GM04504 (cell line): ENCODE measurements at regions not wholly inside any gene's neighbourhood (a gene's known extent, or its start where the extent isn't known, plus 50 kb on each side); places are given as distances from the start of the nearest gene placed in this dataset.
"Not testable (repeated sequence)": the region's sequence is repeated elsewhere in the genome, so short reads cannot be mapped to it uniquely, and the experiment has no call there.

Experiments
- DNase-seq: peaks from one replicate; pipeline ENCODE4 v3.0.0-alpha.2; 2012; ENCODE audit warnings: low read depth

DNA sequence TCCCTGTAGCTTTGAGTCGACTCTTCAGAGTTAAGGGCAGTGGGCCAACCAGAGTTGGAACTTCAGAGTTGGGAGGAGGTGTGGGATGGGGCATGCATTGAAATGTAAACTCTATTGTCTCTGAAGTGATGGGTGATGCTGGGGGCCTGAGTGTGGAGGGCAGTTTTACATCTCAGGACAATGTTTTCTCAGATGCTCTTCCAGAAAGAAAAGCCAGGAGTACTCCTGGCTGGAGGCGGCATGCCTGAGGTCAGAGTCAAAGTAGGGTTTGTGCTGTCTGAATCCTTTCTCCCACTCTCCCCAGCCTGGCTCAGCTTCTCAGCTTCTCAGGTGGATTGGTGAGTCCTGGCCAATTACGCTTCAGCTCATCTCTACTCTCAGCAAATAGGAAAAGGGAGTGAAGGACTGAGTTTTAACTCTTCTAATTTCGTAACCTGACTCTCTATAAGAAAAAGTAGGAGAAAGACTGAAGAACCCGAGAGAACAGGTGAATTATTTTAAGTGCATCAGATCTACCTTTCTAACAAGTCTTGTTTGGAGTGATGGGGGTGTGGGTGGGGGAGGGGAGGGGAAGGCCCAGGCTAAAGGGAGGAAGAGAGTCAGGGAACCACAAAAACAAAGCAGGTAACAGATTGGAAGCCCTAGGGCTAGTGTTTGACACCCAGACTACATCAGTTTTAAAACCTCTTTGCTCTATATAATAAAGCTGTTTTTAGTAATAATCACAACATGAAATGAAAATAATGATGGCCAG lies 107.5 kb upstream of the PELI1 start:
- no peak for DNase-seq

DNA sequence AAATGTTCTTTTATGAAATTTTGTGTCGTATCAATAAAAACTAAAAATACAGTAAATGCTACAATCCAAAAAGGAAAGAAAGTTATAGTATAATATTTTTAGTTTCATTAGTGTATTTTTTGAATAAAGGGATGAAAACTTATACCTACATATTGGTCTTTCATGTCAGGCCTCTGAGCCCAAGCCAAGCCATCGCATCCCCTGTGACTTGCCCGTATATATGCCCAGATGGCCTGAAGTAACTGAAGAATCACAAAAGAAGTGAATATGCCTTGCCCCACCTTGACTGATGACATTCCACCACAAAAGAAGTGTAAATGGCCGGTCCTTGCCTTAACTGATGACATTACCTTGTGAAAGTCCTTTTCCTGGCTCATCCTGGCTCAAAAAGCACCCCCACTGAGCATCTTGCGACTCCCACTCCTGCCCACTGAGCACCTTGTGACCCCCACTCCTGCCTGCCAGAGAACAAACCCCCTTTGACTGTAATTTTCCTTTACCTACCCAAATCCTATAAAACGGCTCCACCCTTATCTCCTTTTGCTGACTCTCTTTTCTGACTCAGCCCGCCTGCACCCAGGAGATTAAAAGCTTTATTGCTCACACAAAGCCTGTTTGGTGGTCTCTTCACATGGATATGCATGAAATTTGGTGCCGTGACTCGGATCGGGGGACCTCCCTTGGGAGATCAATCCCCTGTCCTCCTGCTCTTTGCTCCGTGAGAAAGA lies 108.2 kb upstream of the PELI1 start:
- not testable (repeated sequence) for DNase-seq

DNA sequence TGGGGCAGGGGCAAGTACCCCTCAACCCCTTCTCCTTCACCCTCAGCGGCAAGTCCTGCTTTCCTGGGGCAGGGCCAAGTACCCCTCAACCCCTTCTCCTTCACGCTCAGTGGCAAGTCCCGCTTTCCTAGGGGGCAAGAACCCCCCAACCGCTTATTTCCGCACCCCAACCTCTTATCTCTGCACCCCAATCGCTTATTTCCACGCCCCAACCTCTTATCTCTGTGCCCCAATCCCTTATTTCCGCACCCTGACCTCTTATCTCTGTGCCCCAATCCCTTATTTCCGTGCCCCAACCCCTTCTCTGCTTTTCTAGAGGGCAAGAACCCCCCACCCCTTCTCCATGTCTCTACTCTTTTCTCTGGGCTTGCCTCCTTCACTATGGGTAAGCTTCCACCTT lies 109.2 kb upstream of the PELI1 start:
- DNase-seq = not testable (repeated sequence)

DNA sequence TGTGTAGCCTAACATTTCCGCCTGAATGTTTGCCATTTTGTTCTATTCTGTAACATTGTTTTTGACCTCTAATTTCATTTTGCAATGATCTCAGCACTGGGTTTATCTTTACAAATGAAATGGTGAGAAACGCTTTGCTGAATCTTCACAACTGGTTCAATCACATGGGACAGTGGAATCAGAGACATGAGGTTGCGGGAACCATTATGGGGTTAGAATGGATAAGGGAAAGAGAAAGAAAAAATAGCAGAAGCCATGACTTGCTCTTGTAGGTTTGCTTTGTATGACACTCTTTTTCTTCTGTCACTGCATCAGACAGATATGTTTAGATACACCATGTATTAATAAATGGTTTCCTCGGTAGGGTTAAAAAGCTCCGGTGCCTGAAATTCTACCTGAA lies 114.3 kb upstream of the PELI1 start:
- no peak for DNase-seq

DNA sequence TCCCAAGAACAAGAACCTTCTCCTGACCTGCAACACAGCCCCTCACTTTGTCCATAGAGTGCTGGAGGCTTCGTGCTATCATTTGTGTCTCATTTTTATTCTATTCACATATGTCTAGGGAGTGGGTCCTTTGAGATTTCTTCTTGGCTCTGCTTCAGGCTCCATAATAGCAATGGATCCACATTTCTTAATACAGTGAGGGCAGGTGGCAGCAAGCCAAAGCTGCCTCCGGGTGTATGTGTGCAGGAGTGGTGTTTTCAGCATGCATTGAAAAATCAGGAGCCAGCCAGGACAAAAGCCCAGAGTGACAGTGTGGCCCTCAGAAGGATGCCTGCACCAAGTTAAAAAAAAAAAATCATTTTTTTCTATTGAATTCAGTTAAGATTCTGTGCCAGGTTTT lies 115.1 kb upstream of the PELI1 start:
- DNase-seq = no peak

DNA sequence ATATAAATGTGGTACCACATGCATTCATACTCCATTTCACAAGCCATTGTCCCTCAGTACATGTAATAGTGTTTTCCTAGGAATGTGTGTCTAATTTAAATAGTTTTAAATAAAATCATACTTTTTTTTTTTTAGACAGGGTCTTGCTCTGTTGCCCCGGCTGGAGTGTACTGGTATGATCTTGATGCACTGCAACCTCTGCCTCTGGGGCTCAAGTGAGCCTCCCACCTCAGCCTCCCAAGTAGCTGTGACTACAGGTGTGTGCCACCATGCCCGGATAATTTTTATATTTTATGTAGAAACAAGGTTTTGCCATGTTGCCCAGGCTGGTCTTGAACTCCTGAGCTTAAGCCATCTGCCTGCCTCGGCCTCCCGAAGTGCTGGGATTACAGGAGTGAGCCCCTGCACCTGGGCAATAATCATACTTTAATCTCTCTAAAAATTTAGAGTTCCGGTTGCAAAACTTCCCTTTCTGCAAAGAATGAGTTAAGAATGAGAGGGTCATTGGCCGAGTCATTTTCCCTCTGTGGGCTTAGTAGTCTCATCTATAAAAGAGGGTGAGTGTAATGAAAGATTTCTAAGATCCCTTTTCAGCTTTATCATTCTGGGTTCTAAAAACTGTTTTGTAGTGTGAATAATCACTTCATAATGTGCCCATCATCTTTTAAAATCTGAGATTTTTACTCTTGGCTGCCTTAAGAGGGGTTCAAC lies 116.0 kb upstream of the PELI1 start:
- no peak for DNase-seq

DNA sequence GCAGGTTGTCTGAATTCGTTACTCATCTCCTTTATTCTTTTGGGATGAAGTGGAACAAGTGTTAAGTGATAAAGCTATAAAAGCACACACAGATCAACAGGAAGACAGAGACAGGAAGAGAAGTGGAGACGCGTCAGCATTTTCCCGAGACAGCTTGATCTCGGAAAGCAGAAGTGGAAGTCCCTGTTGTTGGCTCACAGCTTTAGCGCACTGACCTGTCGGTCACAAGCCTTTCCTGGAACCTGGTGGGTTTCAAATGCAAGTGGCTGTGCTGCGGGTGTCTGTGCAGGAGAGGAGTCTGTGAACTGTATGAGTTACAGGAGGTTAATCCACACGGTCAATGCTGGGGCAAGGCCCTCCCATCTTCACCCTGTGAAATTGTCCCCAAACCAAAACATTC lies 116.6 kb upstream of the PELI1 start:
- no peak for DNase-seq

DNA sequence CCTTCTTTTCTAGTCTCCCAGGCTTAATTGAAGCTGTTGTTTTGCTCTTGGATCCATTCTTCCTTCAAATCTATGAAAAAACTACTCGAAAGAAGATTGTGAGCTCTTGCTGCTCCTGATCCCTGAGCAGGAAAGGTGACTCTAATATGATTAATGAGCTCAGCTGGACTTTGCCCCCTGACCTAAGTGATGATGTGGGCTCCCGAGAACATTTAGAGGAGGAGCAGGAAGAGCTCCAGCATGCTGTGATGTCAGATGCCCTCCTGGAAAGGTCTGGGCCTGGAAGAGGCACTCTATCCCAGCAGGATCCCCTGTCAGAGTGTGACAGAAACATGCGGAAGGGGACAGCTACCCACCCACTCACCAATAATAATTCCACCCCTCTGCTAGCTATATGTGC lies 117.9 kb upstream of the PELI1 start:
- DNase-seq = no peak

DNA sequence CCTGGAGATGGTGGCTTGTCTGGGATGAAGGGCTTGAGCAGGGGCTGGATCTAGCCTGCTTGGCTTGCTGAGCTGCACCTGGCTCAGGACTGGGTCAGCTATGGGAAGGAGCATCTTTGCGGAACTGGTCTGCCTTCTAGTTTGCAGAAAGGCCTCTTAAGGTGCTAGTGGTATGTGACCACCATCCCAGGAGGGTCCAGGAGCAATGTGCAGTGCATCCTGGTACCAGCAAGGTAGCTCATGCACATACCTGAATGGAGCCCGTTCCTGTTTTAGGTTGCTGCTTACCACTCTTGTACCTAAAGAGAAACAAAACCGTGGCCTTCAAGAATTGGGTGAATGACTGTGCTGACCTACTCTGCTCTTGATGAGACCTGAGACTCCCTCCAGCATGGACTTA lies 118.6 kb upstream of the PELI1 start:
- DNase-seq = no peak

DNA sequence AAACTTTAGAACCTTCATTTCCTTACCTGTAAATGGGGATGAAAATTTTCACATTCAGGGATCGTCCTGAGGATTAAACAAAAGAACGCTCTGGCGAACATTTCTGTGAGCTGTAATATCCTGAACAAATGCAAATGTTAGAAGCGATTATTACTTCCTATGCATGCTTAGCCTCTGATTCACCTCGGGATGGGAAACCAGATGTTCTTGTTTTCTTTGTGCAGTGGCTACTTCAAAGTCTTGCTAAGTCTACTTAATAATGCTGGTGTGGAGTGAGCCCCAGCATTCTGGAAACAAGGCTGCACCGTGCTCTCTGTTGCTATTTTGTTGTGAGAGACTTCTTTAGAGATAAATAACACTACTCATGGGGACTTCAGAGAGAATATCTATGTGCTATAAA lies 119.1 kb upstream of the PELI1 start:
- DNase-seq = peak; percentile 62

DNA sequence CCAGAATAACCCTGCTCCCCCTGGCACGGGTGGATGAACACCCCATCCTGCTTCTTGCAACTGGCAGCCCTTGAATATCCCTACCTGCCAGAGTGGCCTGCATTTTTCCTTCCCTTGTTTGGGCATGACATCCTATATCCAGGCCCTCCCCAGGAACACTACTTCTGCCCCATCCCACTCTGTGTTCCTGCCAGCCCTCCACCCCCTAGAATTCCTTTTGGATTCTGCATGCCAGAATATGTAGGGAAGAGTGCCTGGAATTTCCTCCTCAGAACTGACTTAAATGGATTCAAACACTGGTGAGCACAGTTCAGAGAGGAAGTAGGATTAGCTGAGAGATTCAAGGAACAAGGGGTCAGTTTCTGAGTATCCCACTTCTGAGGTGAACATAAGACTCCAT lies 123.5 kb upstream of the PELI1 start:
- no peak for DNase-seq

DNA sequence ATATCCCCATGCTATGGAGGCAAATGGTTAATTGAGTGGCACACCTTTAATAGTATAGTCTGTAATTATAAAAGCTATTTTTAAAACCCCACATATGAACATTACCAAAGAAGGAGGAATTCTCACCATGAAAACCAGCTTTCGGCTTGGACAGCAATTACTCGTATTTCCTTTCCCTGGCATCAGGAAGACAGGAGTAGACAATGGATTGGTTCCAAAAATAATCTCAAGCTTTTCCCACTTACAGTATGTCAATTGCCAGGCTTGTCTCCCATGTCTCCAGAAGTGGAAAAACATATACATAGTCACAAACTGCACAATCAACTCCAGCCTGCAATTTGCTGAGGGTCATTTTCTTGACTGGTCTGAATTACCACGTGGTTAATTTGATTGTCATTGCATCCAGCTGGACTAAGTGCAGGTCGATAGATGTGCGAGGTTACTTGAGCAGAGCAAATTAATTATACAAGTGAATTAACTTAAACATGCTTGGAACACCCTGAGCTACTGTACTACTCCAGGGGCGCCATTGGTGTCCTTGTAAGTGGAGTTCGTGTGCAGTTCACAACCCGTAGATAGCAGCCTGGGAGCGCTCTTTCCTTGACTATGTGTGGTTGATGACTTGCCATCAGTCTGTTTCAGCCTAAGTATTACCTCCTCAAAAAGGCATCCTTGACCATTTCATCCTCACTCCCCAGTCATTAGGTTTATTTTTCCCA lies 124.3 kb upstream of the PELI1 start:
- DNase-seq = no peak

DNA sequence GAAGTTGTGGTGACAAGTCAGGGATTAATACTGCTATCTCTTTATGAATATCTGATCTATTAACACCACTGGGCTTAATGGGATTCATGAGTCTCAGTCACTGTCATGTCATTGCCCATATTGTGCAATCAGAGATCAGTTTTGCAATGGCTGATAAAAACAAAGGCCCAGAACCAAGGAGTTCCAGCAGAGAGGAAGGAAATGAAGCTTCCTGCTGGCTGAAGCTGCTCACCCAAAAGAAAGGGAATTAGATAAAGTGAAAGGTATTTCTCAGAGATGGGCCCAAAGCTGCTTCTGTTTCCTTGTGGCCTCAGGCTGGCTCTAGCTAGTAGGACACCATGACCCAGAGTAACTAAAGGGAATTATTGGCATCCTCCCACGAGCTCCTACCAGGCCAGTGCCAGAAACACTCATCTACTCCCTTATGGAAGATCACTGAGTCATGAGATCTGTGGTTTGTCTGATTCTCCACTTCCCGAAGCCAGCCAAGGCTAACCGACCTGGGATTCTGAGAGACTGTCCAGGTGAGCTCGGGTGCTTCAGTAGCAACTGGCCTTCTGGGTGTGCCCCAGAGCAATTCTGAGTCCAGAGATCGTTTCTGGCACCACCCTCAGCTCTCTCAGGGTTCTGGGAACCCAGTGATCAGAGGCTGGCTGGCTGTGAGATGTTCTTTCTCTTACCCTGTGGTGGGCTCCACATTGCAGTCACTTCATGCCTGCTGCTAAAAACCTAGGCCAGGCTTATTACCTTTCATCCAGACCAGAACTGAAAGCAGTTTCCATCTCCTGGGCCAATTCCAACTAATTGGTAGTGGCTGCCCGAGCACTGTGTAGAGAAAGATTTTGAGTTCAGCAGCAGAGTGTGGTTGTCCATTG lies 129.5 kb upstream of the PELI1 start:
- DNase-seq = peak; percentile 83

DNA sequence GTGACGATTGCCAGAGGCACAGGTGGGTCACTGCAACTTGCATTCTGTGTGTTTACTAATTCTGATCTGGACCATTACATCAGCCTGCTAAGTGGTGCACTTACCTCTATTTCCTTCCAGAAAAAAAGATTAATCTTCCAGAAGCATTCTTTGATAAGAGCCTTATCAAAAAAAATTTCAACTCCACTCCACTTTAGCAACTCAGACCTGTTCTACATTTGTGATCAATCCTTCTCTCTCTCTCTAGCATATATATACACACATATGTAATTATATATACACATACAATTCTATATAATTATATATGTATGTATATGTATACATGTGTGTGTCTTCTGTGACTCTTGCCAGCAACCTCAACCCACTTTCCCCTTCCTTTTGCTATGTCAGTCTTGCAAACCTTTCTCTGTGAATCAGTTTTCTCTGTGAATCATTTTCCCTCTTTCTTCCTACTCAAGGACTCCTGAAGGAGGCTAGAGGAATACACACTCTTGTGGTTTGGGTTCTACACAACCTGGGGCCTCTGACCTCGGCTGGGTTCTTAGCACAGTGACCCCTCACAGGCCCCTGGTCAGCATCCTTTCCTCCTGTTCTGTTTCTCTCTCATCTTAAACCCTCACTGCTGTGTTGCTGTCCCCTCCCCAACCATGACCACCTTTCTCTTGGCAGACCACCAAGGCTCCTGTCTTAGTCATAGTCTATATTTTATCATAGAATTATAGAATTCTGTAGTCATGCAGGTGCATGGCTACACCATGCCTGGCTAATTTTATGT lies 130.4 kb upstream of the PELI1 start:
- DNase-seq = no peak

DNA sequence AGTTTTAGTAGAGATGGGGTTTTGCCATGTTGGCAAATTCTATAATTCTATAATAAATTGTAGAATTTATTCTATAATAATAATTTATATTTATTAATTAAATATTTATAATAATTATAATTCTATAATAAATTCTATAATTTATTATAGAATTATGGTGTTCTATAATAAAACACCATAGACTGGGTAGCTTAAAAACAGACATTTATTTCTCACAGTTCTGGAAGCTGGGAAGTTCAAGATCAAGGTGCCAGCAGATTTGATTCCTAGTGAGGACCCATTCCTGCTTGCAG lies 130.9 kb upstream of the PELI1 start:
- no peak for DNase-seq

DNA sequence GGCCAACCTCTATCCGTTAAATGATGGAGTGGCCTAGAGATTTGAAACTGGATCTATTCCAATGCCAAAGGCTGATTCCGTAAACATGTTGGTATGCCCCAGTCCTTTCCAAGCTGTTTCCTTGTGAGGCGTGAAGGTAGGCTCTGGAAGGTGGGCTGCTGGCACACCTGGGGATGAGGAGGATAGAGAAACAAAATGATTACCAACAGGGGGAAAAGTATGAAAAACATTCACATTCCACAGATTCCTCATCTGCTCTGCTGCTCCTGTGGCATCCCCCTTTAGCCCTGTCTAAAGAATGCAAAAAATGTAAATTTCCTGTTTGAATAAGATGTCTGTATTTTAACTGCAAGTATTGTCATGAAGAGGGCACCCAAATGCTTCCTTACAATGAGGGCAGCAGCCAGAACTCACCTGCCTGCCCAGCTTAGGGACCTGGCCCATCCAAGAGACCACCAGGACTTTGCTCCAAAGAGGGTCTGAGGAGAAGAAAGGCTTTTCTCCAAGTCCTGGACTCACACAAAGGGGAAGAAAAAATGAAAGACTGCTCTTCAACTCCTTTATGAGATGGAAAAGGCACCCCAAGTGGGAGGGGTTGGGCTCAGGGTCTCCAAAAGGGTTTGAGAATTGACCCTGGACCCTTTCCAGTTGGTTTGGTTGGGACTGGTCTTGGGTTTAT lies 132.3 kb upstream of the PELI1 start:
- DNase-seq = no peak

DNA sequence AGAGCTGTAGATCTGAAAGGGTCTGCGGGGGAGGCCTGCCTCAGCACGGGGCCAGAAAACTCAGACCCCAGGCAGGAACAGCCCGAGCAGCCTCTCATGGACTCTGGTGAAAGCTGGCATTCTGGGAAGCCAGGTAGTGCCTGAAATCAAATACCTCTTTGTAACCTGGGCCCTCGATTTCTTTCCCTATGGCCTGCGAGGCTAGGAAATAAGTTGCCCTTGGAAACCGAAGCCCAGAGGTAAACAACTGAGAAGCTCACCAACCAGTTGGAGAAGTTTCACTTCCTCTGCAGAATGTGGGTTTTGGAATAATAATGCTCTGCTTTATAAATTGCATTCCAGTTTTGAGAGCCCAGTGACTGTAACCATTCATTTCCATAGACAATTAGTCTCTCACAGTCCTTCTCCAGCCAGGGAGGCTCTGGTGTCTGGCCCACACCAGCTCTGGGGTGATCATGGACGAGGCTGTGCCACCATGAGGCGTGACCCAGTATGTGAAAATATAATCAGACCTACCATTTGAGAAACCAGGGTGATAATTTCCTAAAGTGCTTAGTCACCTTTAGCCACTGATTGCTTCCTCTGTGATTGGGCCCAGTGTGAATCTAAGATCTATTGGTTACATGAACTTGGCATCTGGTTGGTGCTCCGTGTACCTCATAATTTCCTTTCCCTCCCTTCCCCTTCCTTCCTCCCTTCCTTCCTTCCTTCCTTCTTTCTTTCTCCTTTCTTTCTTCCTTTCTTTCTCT lies 133.1 kb upstream of the PELI1 start:
- DNase-seq = no peak

DNA sequence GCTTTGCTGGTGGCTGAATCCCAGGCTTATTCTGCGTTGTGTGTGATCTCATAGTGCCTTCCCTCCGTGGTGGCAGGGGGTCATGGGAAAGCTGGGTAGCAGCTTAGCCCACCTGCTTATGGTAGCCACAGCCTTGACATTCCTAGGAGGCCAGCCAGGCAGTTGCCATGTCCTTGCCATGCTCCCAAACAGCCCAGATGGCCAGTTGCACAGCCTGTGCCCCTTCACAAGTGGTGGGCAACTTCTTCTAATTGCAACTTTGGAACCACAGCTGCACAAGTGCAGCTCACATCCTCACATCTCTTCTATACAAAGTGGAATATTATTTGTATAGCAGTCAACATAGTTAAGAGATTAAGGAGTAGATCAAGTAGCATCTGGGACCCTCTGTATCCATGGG lies 136.6 kb upstream of the PELI1 start:
- not testable (repeated sequence) for DNase-seq

DNA sequence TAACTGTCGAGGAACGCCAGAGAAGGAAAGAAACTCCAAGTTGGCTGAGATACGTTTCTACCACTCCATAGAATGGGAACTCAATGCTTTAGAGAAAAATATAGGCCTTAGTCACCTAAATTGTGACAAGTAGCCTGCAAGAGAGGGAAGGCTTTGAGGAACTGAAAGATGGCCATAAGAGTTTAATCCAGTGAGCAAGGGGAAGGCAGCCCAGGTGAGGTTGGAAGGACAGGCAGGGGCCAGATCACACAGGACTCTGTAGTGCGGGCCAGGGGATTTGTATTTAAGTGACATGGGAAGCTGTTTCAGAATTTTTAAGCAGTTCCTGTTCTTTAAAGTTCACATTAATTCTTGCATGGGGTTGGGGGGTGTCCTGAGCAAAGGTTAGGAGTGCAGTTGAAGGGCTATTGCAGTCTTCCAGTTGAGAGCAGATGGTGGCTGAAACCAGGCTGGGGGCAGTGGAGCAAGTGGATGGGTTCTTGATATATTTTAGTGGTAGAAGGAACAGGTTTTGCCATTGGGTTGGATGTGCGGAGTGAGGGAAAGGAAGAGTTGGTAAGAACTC lies 138.9 kb upstream of the PELI1 start:
- no peak for DNase-seq
